ENCODE measurements at regions not wholly inside any gene's neighbourhood (a gene's known extent, or its start where the extent isn't known, plus 50 kb on each side); places are given as distances from the start of the nearest gene placed in this dataset.

DNA sequence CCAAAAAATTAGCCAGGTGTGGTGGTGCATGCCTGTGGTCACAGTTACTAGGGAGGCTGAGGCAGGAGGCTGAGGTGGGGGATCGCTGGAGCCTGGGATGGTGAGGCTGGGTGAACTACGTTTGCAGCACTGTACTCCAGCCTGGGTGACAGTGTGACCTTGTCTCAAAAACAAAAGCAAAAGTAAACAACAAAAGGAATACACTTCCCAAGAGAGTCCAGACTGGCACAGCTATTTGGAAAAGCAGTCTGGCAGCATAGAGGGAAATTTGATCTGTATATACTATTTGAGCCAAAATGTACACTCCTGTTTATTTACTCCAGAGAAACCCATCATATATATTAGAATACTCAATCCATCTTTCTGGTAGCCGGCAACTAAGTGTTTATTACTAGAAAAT is 107.0 kb upstream of the HMCN1 start:
- CTCF ChIA-PET = no interaction called here
- POLR2A ChIA-PET = no interaction called here
- TF ChIP-seq CTCF (IDR thresholded peaks at IDR 0.05) = no peak
- no peak for ATAC-seq (ENCODE audit: low read depth)
- no peak for DNase-seq
- Mint-ChIP-seq H3K4me3 (no peak overlapping the region), H3K27me3 (no peaks in the 10 kb centered on the region), H3K9me3 (no peaks in the 10 kb centered on the region), H3K4me1 (peaks cover 7% of the 10 kb centered on the region), H3K36me3 (ENCODE audit: low read depth) (no peaks in the 10 kb centered on the region), H3K27ac (no peak overlapping the region)
- intact Hi-C loops (cut with micrococcal nuclease) = no loop called here

DNA sequence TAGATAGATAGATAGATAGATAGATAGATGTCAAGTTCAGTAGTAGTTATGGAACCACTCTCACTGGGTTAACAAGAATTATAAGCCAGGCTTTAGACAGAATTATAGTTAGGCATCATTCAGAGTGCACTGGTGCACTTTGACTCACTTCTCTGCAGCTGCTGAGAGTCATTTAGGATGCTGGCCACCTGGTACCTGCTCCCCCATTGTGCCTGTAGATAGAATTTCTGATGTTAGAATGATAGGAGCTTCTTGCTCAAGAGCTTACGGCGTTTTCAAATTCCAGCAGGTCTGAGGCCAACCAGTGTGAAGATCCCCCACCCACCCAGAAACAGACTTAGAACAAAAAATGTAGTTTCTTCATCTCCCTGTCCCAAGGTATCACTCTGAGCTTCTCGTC is 107.8 kb upstream of the HMCN1 start:
- ATAC-seq (ENCODE audit: low read depth) = no peak
- Mint-ChIP-seq H3K36me3 (ENCODE audit: low read depth) (no peaks in the 10 kb centered on the region), H3K27me3 (no peaks in the 10 kb centered on the region), H3K4me1 (peaks cover 7% of the 10 kb centered on the region), H3K27ac (no peak overlapping the region), H3K9me3 (no peaks in the 10 kb centered on the region), H3K4me3 (no peak overlapping the region)
- intact Hi-C loops (cut with micrococcal nuclease) = loop anchor here (1.0 kb wide), 1 partner anchor 8 kb away; no protein-coding TSS in a partner anchor
- DNase-seq = no peak
- ChIA-PET POLR2A (no interaction called here), CTCF (no interaction called here)
- TF ChIP-seq CTCF (IDR thresholded peaks at IDR 0.05) = no peak

GRCh38 chr1:185610954-185611353 is 123.2 kb upstream of the HMCN1 start:
- Mint-ChIP-seq H3K36me3 (ENCODE audit: low read depth) (peaks cover 3% of the 10 kb centered on the region), H3K27ac (no peak overlapping the region), H3K4me3 (no peak overlapping the region), H3K4me1 (peaks cover 48% of the 10 kb centered on the region), H3K9me3 (peaks cover 6% of the 10 kb centered on the region), H3K27me3 (no peaks in the 10 kb centered on the region)
- ATAC-seq (ENCODE audit: low read depth) = no peak
- intact Hi-C loops (cut with micrococcal nuclease) = no loop called here
- POLR2A ChIA-PET = interaction anchor here (0.7 kb wide), 1 partner anchor 10 kb away, joined by 4 read pairs; no protein-coding TSS in a partner anchor
- TF ChIP-seq CTCF (IDR thresholded peaks at IDR 0.05) = no peak
- no peak for DNase-seq
- CTCF ChIA-PET = interaction anchor here (0.7 kb wide), 1 partner anchor 56 kb away, joined by 3 read pairs; no protein-coding TSS in a partner anchor

GRCh38 chr1:185608177-185608576 is 126.0 kb upstream of the HMCN1 start:
- no peak for TF ChIP-seq CTCF (IDR thresholded peaks at IDR 0.05)
- intact Hi-C loops (cut with micrococcal nuclease) = loop anchor here (1.0 kb wide), 5 partner anchors 10 to 563 kb away; partner anchors contain the start of genes IVNS1ABP and RNF2
- POLR2A ChIA-PET = interaction anchor here (0.6 to 4.6 kb wide), 18 partner anchors 9 to 451 kb away, joined by 3 to 68 read pairs (median 7); partner anchors contain the start of genes IVNS1ABP and SWT1

DNA sequence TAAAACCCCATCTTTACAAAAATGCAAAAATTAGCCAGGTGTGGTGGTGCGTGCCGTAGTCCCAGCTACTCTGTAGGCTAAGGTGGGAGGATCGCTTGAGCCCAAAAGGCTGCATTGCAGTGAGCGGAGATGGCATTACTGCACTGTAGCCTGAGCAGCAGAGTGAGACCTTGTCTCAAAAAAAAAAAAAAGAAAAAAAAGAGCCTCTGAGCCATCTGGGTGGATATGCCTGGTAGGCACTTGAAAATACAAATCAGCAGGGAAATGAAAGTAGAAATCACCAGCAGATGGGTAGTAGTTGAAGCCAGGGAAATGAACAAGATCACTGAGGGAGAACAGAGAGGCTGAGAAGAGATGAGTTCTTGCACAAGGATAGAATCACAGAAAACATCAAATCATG is 131.0 kb upstream of the HMCN1 start:
- ATAC-seq (ENCODE audit: low read depth) = peak; percentile 92
- DNase-seq = peak; percentile 26
- H3K9me3 Mint-ChIP-seq = no peaks in the 10 kb centered on the region
- no peak overlapping the region for H3K4me3 Mint-ChIP-seq
- ChIA-PET CTCF (interaction anchor here (1.2 to 1.8 kb wide), 2 partner anchors 67 to 197 kb away, joined by 4 to 7 read pairs; no protein-coding TSS in a partner anchor), POLR2A (interaction anchor here (0.6 to 3.2 kb wide), 9 partner anchors 30 to 290 kb away, joined by 3 to 41 read pairs (median 3); partner anchors contain the start of gene IVNS1ABP)
- TF ChIP-seq CTCF (IDR thresholded peaks at IDR 0.05) = no peak
- intact Hi-C loops (cut with micrococcal nuclease) = loop anchor here (1.0 to 2.0 kb wide), 8 partner anchors 34 to 446 kb away; partner anchors contain the start of genes IVNS1ABP and SWT1
- H3K4me1 Mint-ChIP-seq = peaks cover 42% of the 10 kb centered on the region
- no peak overlapping the region for H3K27ac Mint-ChIP-seq
- H3K36me3 Mint-ChIP-seq (ENCODE audit: low read depth) = no peaks in the 10 kb centered on the region
- no peaks in the 10 kb centered on the region for H3K27me3 Mint-ChIP-seq

More at GRCh38 chr1:185608177-185608576, 126.0 kb upstream of the HMCN1 start:
- DNase-seq (no peak), ATAC-seq (ENCODE audit: low read depth) (peak; percentile 83)
- peaks cover 2% of the 10 kb centered on the region for H3K9me3 Mint-ChIP-seq
- H3K27ac Mint-ChIP-seq = peak overlapping the region; percentile 26
- no peaks in the 10 kb centered on the region for H3K27me3 Mint-ChIP-seq
- peaks cover 63% of the 10 kb centered on the region for H3K4me1 Mint-ChIP-seq
- CTCF ChIA-PET = interaction anchor here (0.8 to 3.8 kb wide), 7 partner anchors 12 to 202 kb away, joined by 3 to 13 read pairs (median 4); no protein-coding TSS in a partner anchor
- H3K4me3 Mint-ChIP-seq = no peak overlapping the region
- no peaks in the 10 kb centered on the region for H3K36me3 Mint-ChIP-seq (ENCODE audit: low read depth)

Measured in activated B cell treated with CpG ODN at 0.5 μM for 24 hours (primary cell).